Thymus (tissue), 11 donors: ENCODE measurements at regions not wholly inside any gene's neighbourhood (a gene's known extent, or its start where the extent isn't known, plus 50 kb on each side); places are given as distances from the start of the nearest gene placed in this dataset.
"Not testable (repeated sequence)": the region's sequence is repeated elsewhere in the genome, so short reads cannot be mapped to it uniquely, and the experiment has no call there.

Experiments used
- DNase-seq, 9 donors: peaks; one replicate each; pipeline ENCODE4 v3.0.0-alpha.2; 2013; ENCODE audit warnings: low spot score in 9 of 9, low read depth in 6 of 9, missing footprints in 1 of 9
- H3K27ac ChIP-seq, 2 donors: one replicate each; pipeline ENCODE4 v1.5.1; 2013; ENCODE audit warnings: control low read depth in 1 of 2, low read depth in 1 of 2, low read length in 1 of 2, mild to moderate bottlenecking in 1 of 2, moderate library complexity in 1 of 2
- H3K27me3 ChIP-seq, 2 donors: one replicate each; pipeline ENCODE4 v1.5.1; 2013; ENCODE audit warnings: low read length in 1 of 2; ENCODE audit not compliant: control insufficient read depth in 2 of 2, insufficient read depth in 1 of 2
- H3K36me3 ChIP-seq, 2 donors: one replicate each; pipeline ENCODE4 v1.5.1; 2013; ENCODE audit warnings: low read length in 1 of 2, mild to moderate bottlenecking in 1 of 2, moderate library complexity in 1 of 2; ENCODE audit not compliant: control insufficient read depth in 2 of 2, insufficient read depth in 2 of 2
- H3K4me1 ChIP-seq, 2 donors: one replicate each; pipeline ENCODE4 v1.5.1; 2013; ENCODE audit warnings: low read length in 2 of 2; ENCODE audit not compliant: control insufficient read depth in 2 of 2, insufficient read depth in 2 of 2
- H3K4me3 ChIP-seq, 2 donors: one replicate each; pipeline ENCODE4 v1.5.1; 2013; ENCODE audit warnings: low read length in 2 of 2, control low read depth in 1 of 2, mild to moderate bottlenecking in 1 of 2
- H3K9me3 ChIP-seq, 2 donors: one replicate each; pipeline ENCODE4 v1.5.1; 2013; ENCODE audit warnings: low read length in 1 of 2, mild to moderate bottlenecking in 1 of 2; ENCODE audit not compliant: control insufficient read depth in 2 of 2, insufficient read depth in 1 of 2
- WGBS: extraction: QIAGEN DNeasy Blood & Tissue Kit; methylation state at CpG from one replicate; pipeline ENCODE4 v1.1.7; 2013; 5-methylcytosine and 5-hydroxymethylcytosine counted together
- donor health status: healthy.

DNA sequence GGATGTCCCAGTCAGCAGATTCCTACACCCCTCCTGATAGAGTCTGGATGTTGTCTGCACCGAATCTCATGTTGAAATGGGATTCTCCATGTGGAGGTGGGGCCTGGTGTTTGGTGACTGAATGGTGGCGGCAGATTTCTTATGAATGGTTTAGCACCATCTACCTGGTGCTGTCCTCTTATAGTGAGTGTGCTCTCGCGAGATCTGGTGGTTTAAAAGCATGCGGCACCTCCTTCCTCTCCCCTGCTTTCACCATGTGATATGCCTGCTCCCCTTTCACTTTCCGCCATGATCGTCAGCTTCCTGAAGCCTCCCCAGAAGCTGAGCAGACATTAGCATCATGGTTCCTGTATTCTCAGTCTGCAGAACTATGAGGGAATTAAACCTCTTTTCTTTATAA lies 135.2 kb upstream of the SLC6A11 start:
- H3K27me3 ChIP-seq: peaks cover 0 to under 1% of the 10 kb centered on the region in 2 donors
- H3K4me1 ChIP-seq: no peaks in the 10 kb centered on the region
- H3K4me3 ChIP-seq: no peak overlapping the region
- WGBS: 94% methylated on average over 7 of the region's 7 CpGs
- no peak for DNase-seq
- no peaks in the 10 kb centered on the region for H3K36me3 ChIP-seq
- H3K9me3 ChIP-seq: no peaks in the 10 kb centered on the region
- no peak overlapping the region for H3K27ac ChIP-seq

GRCh38 chr3:10682692-10683091 lies 133.3 kb upstream of the SLC6A11 start:
- no peaks in the 10 kb centered on the region for H3K27me3 ChIP-seq
- 87% methylated on average over 4 of the region's 4 CpGs for WGBS
- no peaks in the 10 kb centered on the region for H3K4me1 ChIP-seq

GRCh38 chr3:10683106-10683505 lies 132.9 kb upstream of the SLC6A11 start:
- no peak for DNase-seq
- no peak overlapping the region for H3K27ac ChIP-seq
- no peak overlapping the region for H3K4me3 ChIP-seq
- no peaks in the 10 kb centered on the region for H3K9me3 ChIP-seq
- H3K27me3 ChIP-seq: no peaks in the 10 kb centered on the region
- no peaks in the 10 kb centered on the region for H3K36me3 ChIP-seq
- 0% methylated on average over 1 of the region's 1 CpG for WGBS
- H3K4me1 ChIP-seq: no peaks in the 10 kb centered on the region

More at GRCh38 chr3:10682692-10683091, 133.3 kb upstream of the SLC6A11 start:
- Histone ChIP-seq H3K36me3 (no peaks in the 10 kb centered on the region), H3K27ac (no peak overlapping the region), H3K4me3 (no peak overlapping the region), H3K9me3 (no peaks in the 10 kb centered on the region)
- DNase-seq: no peak

- H3K27me3 ChIP-seq: peaks cover 0 to 3% of the 10 kb centered on the region in 2 donors
- no peaks in the 10 kb centered on the region for H3K4me1 ChIP-seq
- no peak overlapping the region for H3K4me3 ChIP-seq
- WGBS: 83% methylated on average over 1 of the region's 1 CpG
- DNase-seq: no peak
- H3K36me3 ChIP-seq: no peaks in the 10 kb centered on the region
- no peaks in the 10 kb centered on the region for H3K9me3 ChIP-seq
- no peak overlapping the region for H3K27ac ChIP-seq
Measured at GRCh38 chr3:10688126-10688525, 127.9 kb upstream of the SLC6A11 start.

- Histone ChIP-seq H3K27me3 (peaks cover 0 to 3% of the 10 kb centered on the region in 2 donors), H3K4me1 (no peaks in the 10 kb centered on the region), H3K4me3 (no peak overlapping the region), H3K36me3 (no peaks in the 10 kb centered on the region), H3K27ac (no peak overlapping the region), H3K9me3 (no peaks in the 10 kb centered on the region)
- 88% methylated on average over 8 of the region's 8 CpGs for WGBS
- no peak for DNase-seq
Measured at GRCh38 chr3:10688548-10689172, 127.4 kb upstream of the SLC6A11 start.

- WGBS: 79% methylated on average over 11 of the region's 11 CpGs
- Histone ChIP-seq H3K9me3 (no peaks in the 10 kb centered on the region), H3K36me3 (no peaks in the 10 kb centered on the region), H3K27ac (no peak overlapping the region), H3K4me3 (no peak overlapping the region), H3K27me3 (peaks cover 0 to 3% of the 10 kb centered on the region in 2 donors), H3K4me1 (no peaks in the 10 kb centered on the region)
- DNase-seq: no peak
Measured at GRCh38 chr3:10692039-10692622, 123.9 kb upstream of the SLC6A11 start.

DNA sequence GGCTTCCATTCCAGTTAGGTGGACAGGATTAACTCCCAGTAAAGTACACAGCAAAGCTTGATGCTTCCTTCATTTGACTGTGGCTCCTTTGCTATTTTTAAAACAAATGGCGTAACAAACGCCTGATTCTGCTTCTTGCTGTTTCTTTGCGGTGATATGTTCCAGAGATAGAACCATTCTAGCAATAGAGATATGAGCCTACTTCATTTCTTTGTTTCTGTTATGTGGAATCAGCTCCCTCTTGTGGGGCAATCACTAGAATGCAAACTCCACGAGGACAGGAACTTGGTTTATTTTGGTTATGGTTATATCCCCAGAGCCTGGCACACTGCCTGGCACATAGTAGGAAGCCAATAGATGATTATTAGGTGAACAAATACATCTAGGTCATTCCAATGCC lies 122.6 kb upstream of the SLC6A11 start:
- WGBS: 68% methylated on average over 4 of the region's 4 CpGs
- no peak for DNase-seq
- no peak overlapping the region for H3K4me3 ChIP-seq
- H3K4me1 ChIP-seq: no peaks in the 10 kb centered on the region
- no peaks in the 10 kb centered on the region for H3K9me3 ChIP-seq
- H3K27me3 ChIP-seq: peaks cover 0 to 3% of the 10 kb centered on the region in 2 donors
- H3K36me3 ChIP-seq: no peaks in the 10 kb centered on the region
- H3K27ac ChIP-seq: no peak overlapping the region

DNA sequence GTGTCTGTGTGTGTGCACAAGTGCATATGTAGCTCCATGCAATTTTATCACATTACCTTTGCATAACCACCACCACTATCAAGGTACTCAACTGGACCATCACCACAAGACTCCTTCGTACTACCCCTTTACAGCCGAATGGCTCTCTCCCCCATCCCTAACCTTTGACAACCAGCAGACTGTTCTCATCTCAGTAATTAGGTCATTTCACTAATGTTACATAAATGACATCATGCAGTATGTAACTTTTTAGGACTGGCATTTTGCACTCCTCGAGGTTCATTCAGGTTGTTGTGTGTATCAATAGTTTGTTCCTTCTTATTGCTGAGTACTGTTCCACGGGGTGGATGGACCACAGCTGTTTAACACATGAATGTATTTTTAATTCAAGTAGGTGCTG lies 121.8 kb upstream of the SLC6A11 start:
- Histone ChIP-seq H3K4me1 (no peaks in the 10 kb centered on the region), H3K4me3 (no peak overlapping the region), H3K27me3 (peaks cover 0 to 3% of the 10 kb centered on the region in 2 donors), H3K27ac (no peak overlapping the region), H3K9me3 (no peaks in the 10 kb centered on the region), H3K36me3 (no peaks in the 10 kb centered on the region)
- WGBS: 90% methylated on average over 4 of the region's 4 CpGs
- no peak for DNase-seq

DNA sequence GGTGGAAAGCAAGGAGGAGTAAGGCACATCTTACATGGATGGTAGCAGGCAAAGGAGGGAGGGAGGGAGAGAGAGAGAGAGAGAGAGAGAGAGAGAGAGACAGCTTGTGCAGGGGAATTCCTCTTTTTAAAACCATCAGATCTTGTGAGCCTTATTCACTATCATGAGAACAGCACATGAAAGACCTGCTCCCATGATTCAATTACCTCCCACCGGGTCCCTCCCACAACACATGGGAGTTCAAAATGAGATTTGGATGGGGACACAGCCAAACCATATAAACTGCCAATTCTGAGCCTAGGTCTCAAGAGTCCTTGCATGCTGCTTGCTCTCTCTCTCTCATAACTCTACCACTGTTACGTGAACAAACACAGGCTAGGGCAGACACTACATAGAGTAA lies 120.8 kb upstream of the SLC6A11 start:
- not testable (repeated sequence) for H3K9me3 ChIP-seq, H3K4me1 ChIP-seq

More for the DNA sequence above, 120.8 kb upstream of the SLC6A11 start:
- 92% methylated on average over 2 of the region's 2 CpGs for WGBS
- not testable (repeated sequence) for DNase-seq, H3K4me3 ChIP-seq, H3K36me3 ChIP-seq, H3K27me3 ChIP-seq, H3K27ac ChIP-seq
